NCI-H526 (cell line): ENCODE measurements at regions not wholly inside any gene's neighbourhood (a gene's known extent, or its start where the extent isn't known, plus 50 kb on each side); places are given as distances from the start of the nearest gene placed in this dataset.
A peak's percentile ranks its signal among the peaks of the same experiment; 100 is the strongest.

ENCODE experiments used
- DNase-seq, 2 experiments: peaks; one replicate each; lab custom pipeline; 2025; lab: John Stamatoyannopoulos, UW

DNA sequence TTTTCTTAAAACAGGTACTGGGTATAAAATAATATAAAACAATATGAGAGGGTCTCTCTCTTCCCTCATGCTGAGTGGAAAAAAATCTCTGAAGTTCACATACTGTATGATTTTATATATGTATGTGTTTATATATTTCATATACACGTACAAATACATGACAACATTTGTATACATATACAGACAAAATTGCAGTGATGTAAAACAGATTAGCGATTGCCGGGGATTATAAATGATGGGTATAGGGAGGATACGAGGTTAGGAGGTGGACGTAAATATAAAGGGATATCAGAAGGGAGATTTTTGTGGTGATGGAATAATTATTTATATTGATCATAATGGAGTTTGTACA, 194.8 kb upstream of the PRSS16 start:
- no peak for DNase-seq

DNA sequence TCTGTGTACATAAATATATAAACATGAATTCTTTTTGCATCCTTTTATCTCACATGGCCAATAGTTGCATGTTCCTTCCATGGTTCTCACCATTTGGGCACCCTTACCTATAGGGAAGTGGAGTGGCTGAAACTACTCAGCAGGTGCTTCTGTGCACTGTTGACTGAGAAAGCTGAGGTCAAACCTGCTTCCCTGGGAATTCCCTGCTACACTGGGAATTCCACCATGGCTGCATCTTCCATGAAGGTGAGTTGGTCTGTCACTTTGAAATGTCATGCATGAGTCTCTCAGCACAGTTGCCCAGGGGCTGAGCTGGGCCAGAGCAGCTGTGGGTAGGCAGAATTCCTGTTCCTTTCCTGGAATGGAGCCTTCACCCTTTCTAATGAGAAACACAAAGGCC, 193.8 kb upstream of the PRSS16 start:
- DNase-seq: no peak

DNA sequence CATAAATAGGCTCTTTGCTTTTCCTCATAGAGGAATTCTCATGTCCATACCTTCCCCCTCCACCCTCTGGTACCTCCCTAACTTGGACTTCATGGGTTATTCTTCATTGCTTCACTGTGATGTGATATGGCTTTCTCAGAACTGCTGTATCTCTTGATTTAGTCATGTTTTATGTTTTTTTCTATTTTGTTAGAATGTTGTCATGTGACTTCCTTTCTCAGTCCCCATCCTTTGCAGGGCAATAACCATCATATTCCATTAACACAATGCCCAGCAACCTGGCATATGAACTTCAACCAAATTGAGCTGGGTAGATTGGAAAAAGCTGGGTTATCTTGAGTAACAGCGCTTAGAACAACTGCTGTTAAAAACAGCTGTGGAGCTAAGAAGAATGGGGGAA, 190.9 kb upstream of the PRSS16 start:
- no peak for DNase-seq

- no peak for DNase-seq
These were observed 187.7 kb upstream of the PRSS16 start for GRCh38 chr6:27059621-27060425.

- DNase-seq: no peak
These were observed 186.1 kb upstream of the PRSS16 start for GRCh38 chr6:27061235-27061993.

GRCh38 chr6:27062755-27063154, 184.7 kb upstream of the PRSS16 start:
- no peak for DNase-seq

DNA sequence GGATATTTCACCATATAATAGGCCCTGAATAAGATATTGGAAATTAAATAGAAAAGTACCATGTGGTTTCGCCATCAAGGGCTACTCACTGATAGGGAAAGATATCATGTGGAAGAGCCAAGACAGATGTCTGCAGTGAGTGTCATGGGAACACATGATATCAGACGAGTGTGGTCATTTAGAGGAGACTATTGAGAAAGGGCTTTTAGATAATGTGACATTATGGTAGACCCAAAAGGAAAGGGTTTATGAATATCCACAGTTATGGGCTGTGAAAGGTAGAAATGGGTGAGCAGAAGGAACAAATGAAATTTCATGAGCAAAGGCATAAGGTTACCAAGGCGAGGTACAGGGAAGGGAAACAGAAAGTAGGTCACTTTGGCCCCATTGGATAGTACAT, 182.3 kb upstream of the PRSS16 start:
- no peak for DNase-seq

GRCh38 chr6:27066381-27066780, 181.1 kb upstream of the PRSS16 start:
- no peak for DNase-seq

- peak; percentile 64 to 88 for DNase-seq
These were observed 180.7 kb upstream of the PRSS16 start for GRCh38 chr6:27066802-27067201.

GRCh38 chr6:27073441-27073840, 174.1 kb upstream of the PRSS16 start:
- DNase-seq: no peak

GRCh38 chr6:27076116-27076515, 171.4 kb upstream of the PRSS16 start:
- DNase-seq: no peak

GRCh38 chr6:27078734-27079357, 168.7 kb upstream of the PRSS16 start:
- peak; percentile 60 to 85 for DNase-seq

DNA sequence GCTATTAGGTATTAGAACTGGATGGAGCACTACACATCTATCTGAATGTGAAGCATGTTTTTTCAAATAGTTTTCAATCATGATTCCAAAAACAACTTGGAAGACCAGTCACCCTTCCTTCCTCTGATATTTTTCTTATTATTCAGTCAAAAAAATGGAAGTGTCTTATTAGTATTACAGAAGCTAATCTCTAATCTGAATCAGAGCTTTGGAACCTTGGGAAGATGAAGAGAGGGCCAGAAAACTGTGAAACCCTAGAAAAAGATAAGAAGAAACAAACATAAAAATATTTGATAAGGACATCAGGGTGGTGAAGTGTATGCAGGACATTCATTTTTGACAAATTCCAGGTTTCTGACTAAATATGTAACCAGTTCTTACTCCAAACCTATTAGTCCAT, 166.3 kb upstream of the PRSS16 start:
- no peak for DNase-seq

- DNase-seq: no peak
These were observed 165.6 kb upstream of the PRSS16 start for GRCh38 chr6:27081931-27082330.

- DNase-seq: no peak
These were observed 159.4 kb upstream of the PRSS16 start for GRCh38 chr6:27088068-27088467.

GRCh38 chr6:27091661-27092315, 155.7 kb upstream of the PRSS16 start:
- DNase-seq: peak; percentile 37 to 66

- DNase-seq: no peak
These were observed 155.2 kb upstream of the PRSS16 start for GRCh38 chr6:27092316-27092692.

DNA sequence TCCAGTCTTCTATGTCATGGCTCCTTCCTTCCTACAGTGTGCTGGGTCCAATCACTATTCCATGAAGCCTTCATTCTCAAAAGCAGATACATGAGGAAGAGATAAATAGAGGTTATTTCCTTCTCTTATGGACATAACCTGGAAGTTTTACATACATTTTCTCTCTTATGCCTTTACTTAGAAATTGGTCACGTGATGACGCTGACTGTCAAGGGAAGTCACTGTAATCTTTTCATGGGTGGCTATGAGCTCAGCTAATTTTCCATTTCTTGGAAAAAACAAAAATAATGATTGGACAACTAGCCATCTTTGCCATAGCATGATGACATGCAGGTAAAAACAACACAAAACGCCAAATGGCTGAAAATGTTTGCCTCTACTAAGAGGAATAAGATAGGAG, 151.6 kb upstream of the PRSS16 start:
- DNase-seq: no peak

DNA sequence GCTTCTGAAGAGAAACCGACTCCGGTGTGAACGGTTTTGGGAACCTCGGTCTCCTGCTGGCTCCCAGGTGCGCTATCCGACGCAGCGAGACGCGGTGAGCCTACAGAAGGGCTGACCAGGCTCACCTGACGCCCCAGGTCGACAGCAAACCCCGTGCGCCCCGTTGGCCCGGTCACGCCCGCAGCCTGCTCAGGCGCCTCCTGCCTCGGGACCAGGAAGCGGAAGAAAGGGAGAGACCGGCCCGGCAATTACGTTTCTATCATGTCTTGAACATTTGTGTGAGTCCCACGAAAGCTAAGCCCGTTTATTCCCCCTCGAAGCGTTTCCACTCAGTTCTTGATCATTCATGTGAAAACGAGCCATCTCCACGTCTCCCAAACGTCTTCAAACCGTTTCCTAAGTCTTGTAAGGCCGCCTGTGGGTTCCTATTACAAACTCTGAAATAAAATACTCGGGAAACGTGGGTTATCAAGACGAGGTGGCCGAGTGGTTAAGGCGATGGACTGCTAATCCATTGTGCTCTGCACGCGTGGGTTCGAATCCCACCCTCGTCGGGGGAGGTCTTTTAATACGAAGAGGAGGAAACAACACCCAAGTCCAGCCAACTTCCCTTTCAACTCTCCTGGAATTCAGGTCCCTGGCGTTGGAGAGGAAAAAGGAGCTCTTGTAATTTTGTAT, 150.5 kb upstream of the PRSS16 start:
- peak in 1 of 2 experiments; percentile 18 for DNase-seq

- no peak for DNase-seq
These were observed 148.5 kb upstream of the PRSS16 start for GRCh38 chr6:27098956-27099355.

GRCh38 chr6:27100921-27101320, 146.6 kb upstream of the PRSS16 start:
- DNase-seq: no peak

- no peak for DNase-seq
These were observed 145.7 kb upstream of the PRSS16 start for GRCh38 chr6:27101824-27102223.
